AG09319 (cell line): ENCODE measurements at regions not wholly inside any gene's neighbourhood (a gene's known extent, or its start where the extent isn't known, plus 50 kb on each side); places are given as distances from the start of the nearest gene placed in this dataset.

ENCODE experiments used
- DNase-seq: peaks from one replicate; pipeline ENCODE4 v3.0.0-alpha.2; 2010; ENCODE audit warnings: low read depth; ENCODE audit errors: extremely low read depth
- TF ChIP-seq, protein P1 (sequence below): IDR thresholded peaks from 2 replicates; pipeline ENCODE4 v1.5.1; 2011; ENCODE audit warnings: low read depth, mild to moderate bottlenecking, inconsistent platforms, low read length, moderate library complexity

DNA sequence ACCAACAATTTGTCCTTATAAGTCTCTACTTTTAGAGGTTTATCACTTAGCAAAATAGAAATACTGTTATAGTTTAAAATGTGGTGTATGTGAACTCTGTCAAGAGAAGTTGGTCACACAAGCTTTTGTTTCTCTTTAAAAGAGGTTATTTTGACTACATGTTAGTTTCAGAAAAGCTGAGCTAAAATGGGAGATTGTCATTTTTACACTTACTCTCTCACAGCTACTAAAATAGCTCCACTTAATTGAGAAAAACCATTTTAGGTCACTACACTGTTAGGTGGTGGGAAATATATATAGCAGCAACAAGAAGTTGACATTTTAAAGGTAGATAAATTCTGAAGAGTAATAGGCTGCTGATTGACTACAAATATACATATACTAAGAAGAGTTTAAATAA lies 161.5 kb upstream of the KCNJ3 start:
- TF ChIP-seq, protein P1, sequence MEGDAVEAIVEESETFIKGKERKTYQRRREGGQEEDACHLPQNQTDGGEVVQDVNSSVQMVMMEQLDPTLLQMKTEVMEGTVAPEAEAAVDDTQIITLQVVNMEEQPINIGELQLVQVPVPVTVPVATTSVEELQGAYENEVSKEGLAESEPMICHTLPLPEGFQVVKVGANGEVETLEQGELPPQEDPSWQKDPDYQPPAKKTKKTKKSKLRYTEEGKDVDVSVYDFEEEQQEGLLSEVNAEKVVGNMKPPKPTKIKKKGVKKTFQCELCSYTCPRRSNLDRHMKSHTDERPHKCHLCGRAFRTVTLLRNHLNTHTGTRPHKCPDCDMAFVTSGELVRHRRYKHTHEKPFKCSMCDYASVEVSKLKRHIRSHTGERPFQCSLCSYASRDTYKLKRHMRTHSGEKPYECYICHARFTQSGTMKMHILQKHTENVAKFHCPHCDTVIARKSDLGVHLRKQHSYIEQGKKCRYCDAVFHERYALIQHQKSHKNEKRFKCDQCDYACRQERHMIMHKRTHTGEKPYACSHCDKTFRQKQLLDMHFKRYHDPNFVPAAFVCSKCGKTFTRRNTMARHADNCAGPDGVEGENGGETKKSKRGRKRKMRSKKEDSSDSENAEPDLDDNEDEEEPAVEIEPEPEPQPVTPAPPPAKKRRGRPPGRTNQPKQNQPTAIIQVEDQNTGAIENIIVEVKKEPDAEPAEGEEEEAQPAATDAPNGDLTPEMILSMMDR = no peak
- DNase-seq = no peak

GRCh38 chr2:154537843-154538450 lies 160.5 kb upstream of the KCNJ3 start:
- TF ChIP-seq, protein P1 = no peak
- no peak for DNase-seq

DNA sequence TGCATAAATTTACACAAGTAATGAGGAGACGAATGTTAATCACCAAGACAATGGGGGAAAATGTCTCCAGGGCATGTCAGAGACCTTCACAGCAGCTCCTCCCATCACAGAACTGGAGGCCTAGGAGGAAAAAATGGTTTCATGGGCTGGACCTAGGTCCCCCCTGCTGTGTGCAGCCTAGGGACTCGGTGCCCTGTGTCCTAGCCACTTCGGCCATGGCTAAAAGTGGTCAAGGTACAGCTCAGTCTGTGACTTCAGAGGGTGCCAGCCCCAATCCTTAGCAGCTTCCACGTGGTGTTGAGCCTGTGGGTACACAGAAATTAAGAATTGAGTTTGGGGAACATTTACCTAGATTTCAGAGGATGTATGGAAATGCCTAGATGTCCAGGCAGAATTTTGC lies 152.2 kb upstream of the KCNJ3 start:
- no peak for DNase-seq
- TF ChIP-seq, protein P1 = no peak

DNA sequence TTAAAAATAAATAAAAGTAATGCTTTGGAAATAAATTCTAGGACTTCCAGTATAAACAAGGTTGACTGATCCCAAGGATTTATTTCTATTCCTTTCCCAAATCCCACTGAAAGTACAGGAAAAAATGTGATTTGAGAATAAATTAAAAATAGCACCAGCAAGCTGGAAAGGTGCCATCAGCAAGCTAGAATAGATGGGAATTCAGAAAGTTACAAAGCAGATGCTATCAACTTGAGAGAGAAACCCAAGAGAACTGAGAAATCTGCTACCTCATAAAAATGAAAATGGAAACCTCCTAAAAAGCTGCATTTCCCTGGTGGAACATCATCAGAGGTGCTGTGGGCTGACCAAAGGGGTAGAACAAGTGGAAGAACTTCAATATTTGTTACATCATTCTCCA lies 148.6 kb upstream of the KCNJ3 start:
- DNase-seq = no peak
- TF ChIP-seq, protein P1 = no peak

DNA sequence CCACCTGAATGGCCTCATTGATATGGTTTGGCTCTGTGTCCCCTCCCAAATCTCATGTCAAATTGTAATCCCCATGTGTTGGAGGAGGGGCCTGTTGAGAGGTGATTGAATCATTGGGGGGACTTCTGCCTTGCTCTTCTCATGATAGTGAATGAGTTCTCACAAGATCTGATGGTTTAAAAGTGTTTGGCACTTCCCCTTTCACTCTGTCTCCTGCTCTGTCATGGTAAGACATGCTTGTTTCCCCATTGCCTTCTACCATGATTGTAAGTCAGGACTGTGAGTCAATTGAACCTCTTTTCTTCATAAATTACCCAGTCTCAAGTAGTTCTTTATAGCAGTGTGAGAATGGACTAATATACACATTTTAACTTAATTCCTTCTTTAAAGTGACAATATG lies 146.8 kb upstream of the KCNJ3 start:
- no peak for DNase-seq
- TF ChIP-seq, protein P1 = no peak

GRCh38 chr2:154554046-154554445 lies 144.4 kb upstream of the KCNJ3 start:
- DNase-seq = no peak
- TF ChIP-seq, protein P1 = no peak

- no peak for DNase-seq
Measured at GRCh38 chr2:154555710-154556109, 142.8 kb upstream of the KCNJ3 start.

More at GRCh38 chr2:154555710-154556109, 142.8 kb upstream of the KCNJ3 start:
- TF ChIP-seq, protein P1 = no peak
